CD14-positive monocyte (primary cell): ENCODE measurements at regions not wholly inside any gene's neighbourhood (a gene's known extent, or its start where the extent isn't known, plus 50 kb on each side); places are given as distances from the start of the nearest gene placed in this dataset.

Experiments used
- DNase-seq, 3 donors: peaks; one replicate each; pipeline ENCODE4 v3.0.0-alpha.2; 2011 to 2022
- H2AFZ ChIP-seq: 2 replicates; pipeline ENCODE4 v1.6.0; 2012; ENCODE audit warnings: mild to moderate bottlenecking, low read depth, low read length, inconsistent platforms; ENCODE audit not compliant: insufficient read depth, poor library complexity, severe bottlenecking
- H3K27ac ChIP-seq, 2 donors: 1 replicate in 1 of 2; 2 replicates in 1 of 2; pipeline ENCODE4 v1.5.1; 2012 to 2013; ENCODE audit warnings: low read length in 2 of 2, control low read depth in 1 of 2, inconsistent platforms in 1 of 2, low read depth in 1 of 2, mild to moderate bottlenecking in 1 of 2
- H3K27me3 ChIP-seq, 2 donors: one replicate each; pipeline versions ENCODE4 v1.6.0 to v1.6.1; 2011 to 2013; ENCODE audit warnings: low read length in 2 of 2; ENCODE audit not compliant: control insufficient read depth in 2 of 2, insufficient read depth in 2 of 2
- H3K36me3 ChIP-seq, 2 donors: replicated peaks in 1 of 2; 1 replicate in 1 of 2; 2 replicates in 1 of 2; pipeline versions ENCODE4 v1.5.1 to v1.6.1; 2012 to 2013; ENCODE audit warnings: low read length in 2 of 2, control low read depth in 1 of 2, inconsistent platforms in 1 of 2, mild to moderate bottlenecking in 1 of 2; ENCODE audit not compliant: insufficient read depth in 2 of 2, control insufficient read depth in 1 of 2
- H3K4me1 ChIP-seq, 2 donors: 1 replicate in 1 of 2; 2 replicates in 1 of 2; pipeline versions ENCODE4 v1.5.1 to v1.6.1; 2012 to 2013; ENCODE audit warnings: low read length in 2 of 2, control low read depth in 1 of 2, inconsistent platforms in 1 of 2, mild to moderate bottlenecking in 1 of 2, moderate library complexity in 1 of 2; ENCODE audit not compliant: insufficient read depth in 2 of 2, control insufficient read depth in 1 of 2
- H3K4me2 ChIP-seq: replicated peaks from 2 replicates; pipeline ENCODE3; 2012; ENCODE audit warnings: low read length, moderate library complexity, mild to moderate bottlenecking; ENCODE audit not compliant: poor library complexity, severe bottlenecking; ENCODE audit errors: extremely low read depth
- H3K4me3 ChIP-seq, 3 experiments: fragments of 200-600 bp in 1 of 3; sonication (generic) in 1 of 3; replicated peaks in 1 of 3; 1 replicate in 2 of 3; 2 replicates in 1 of 3; pipeline ENCODE4 v1.5.1; 2011 to 2013; ENCODE audit warnings: low read length in 3 of 3, mild to moderate bottlenecking in 3 of 3, control low read depth in 2 of 3, low read depth in 2 of 3, inconsistent platforms in 1 of 3, moderate library complexity in 1 of 3
- H3K79me2 ChIP-seq: 2 replicates; pipeline ENCODE4 v1.6.0; 2012; ENCODE audit warnings: mild to moderate bottlenecking, control low read depth, inconsistent platforms, low read length, moderate library complexity; ENCODE audit not compliant: insufficient read depth
- H3K9ac ChIP-seq: 2 replicates; pipeline ENCODE4 v1.6.0; 2017; ENCODE audit warnings: low read length, mild to moderate bottlenecking; ENCODE audit not compliant: insufficient read depth, poor library complexity, severe bottlenecking
- H3K9me3 ChIP-seq, 2 donors: replicated peaks in 1 of 2; 1 replicate in 1 of 2; 2 replicates in 1 of 2; pipeline versions ENCODE4 v1.5.1 to v1.6.1; 2012 to 2013; ENCODE audit warnings: low read length in 2 of 2, control low read depth in 1 of 2; ENCODE audit not compliant: control insufficient read depth in 1 of 2, insufficient read depth in 1 of 2
- H4K20me1 ChIP-seq: 2 replicates; pipeline ENCODE4 v1.6.0; 2012; ENCODE audit warnings: mild to moderate bottlenecking, low read length, control low read depth, moderate library complexity; ENCODE audit not compliant: insufficient read depth
- H3K27ac Mint-ChIP-seq, 7 donors: one replicate each; pipeline ENCODE4 v1.8.0; 2020; ENCODE audit warnings: mild to moderate bottlenecking in 7 of 7, mixed read lengths in 7 of 7, moderate library complexity in 6 of 7, inconsistent platforms in 2 of 7
- H3K27me3 Mint-ChIP-seq, 3 donors: one replicate each; pipeline ENCODE4 v1.8.0; 2021 to 2022; ENCODE audit warnings: low read depth in 3 of 3, mild to moderate bottlenecking in 3 of 3, mixed read lengths in 3 of 3, moderate library complexity in 3 of 3, inconsistent platforms in 1 of 3
- H3K36me3 Mint-ChIP-seq, 2 donors: one replicate each; pipeline ENCODE4 v1.8.0; 2020; ENCODE audit warnings: mixed read lengths in 2 of 2, inconsistent platforms in 1 of 2, mild to moderate bottlenecking in 1 of 2
- H3K4me1 Mint-ChIP-seq: one replicate; pipeline ENCODE4 v1.8.0; 2020; ENCODE audit warnings: mild to moderate bottlenecking, mixed read lengths
- H3K4me3 Mint-ChIP-seq, 2 donors: one replicate each; pipeline ENCODE4 v1.8.0; 2020; ENCODE audit warnings: mild to moderate bottlenecking in 2 of 2, mixed read lengths in 2 of 2, moderate library complexity in 1 of 2
- H3K9me3 Mint-ChIP-seq, 7 donors: one replicate each; pipeline ENCODE4 v1.8.0; 2020 to 2022; ENCODE audit warnings: mixed read lengths in 7 of 7, mild to moderate bottlenecking in 6 of 7, moderate library complexity in 6 of 7, inconsistent platforms in 2 of 7
- CTCF ChIP-seq: fragments of 200-600 bp; IDR thresholded peaks from one replicate; pipeline ENCODE4 v1.8.0; 2022; ENCODE audit warnings: antibody characterized with exemption, mild to moderate bottlenecking
- WGBS: methylation state at CpG from one replicate; pipeline ENCODE4 v1.1.5; 2013; ENCODE audit warnings: missing lambda C conversion rate; ENCODE audit not compliant: insufficient coverage; 5-methylcytosine and 5-hydroxymethylcytosine counted together
- intact Hi-C, 2 donors: fragments of 100-400 bp; cut with micrococcal nuclease; formaldehyde crosslinking; loops; one replicate each; pipeline versions ENCODE4 v1.15.0 to v1.15.1; 2023

- Mint-ChIP-seq H3K27me3 (peaks cover 0 to 3% (median 3%) of the 10 kb centered on the region in 3 donors), H3K4me3 (no peak overlapping the region), H3K4me1 (no peaks in the 10 kb centered on the region), H3K9me3 (peaks cover 30 to 77% (median 53%) of the 10 kb centered on the region in 7 donors), H3K36me3 (no peaks in the 10 kb centered on the region), H3K27ac (no peak overlapping the region)
- no peaks in the 10 kb centered on the region for H3K27me3 ChIP-seq
- no peak overlapping the region for H3K9ac ChIP-seq
- no peaks in the 10 kb centered on the region for H3K4me1 ChIP-seq
- no peaks in the 10 kb centered on the region for H3K36me3 ChIP-seq
- H2AFZ ChIP-seq: no peak overlapping the region
- H4K20me1 ChIP-seq: no peaks in the 10 kb centered on the region
- H3K4me3 ChIP-seq: no peak overlapping the region
- no peak for DNase-seq
- no peak overlapping the region for H3K27ac ChIP-seq
- WGBS: 85% methylated on average over 11 of the region's 11 CpGs
- no peak overlapping the region for H3K4me2 ChIP-seq
- intact Hi-C loops: no loop called here
- peaks cover 78 to 94% of the 10 kb centered on the region in 2 donors for H3K9me3 ChIP-seq
- no peak for TF ChIP-seq CTCF
- no peaks in the 10 kb centered on the region for H3K79me2 ChIP-seq
These were observed 128.7 kb downstream of the TUBA3C start for GRCh38 chr13:19052931-19053330.

- WGBS: 89% methylated on average over 4 of the region's 6 CpGs
These were observed 129.4 kb downstream of the TUBA3C start for GRCh38 chr13:19052180-19052579.

More at GRCh38 chr13:19052180-19052579, 129.4 kb downstream of the TUBA3C start:
- Histone ChIP-seq H4K20me1 (no peaks in the 10 kb centered on the region), H3K4me2 (no peak overlapping the region), H3K79me2 (no peaks in the 10 kb centered on the region), H3K9ac (no peak overlapping the region), H3K4me3 (no peak overlapping the region), H3K4me1 (no peaks in the 10 kb centered on the region), H3K9me3 (peaks cover 81 to 95% of the 10 kb centered on the region in 2 donors), H3K27me3 (no peaks in the 10 kb centered on the region), H2AFZ (no peak overlapping the region), H3K36me3 (no peaks in the 10 kb centered on the region), H3K27ac (no peak overlapping the region)
- no peak for DNase-seq
- no peak overlapping the region for H3K27ac Mint-ChIP-seq
- no peak overlapping the region for H3K4me3 Mint-ChIP-seq
- H3K4me1 Mint-ChIP-seq: no peaks in the 10 kb centered on the region
- H3K9me3 Mint-ChIP-seq: peaks cover 25 to 72% (median 48%) of the 10 kb centered on the region in 7 donors
- H3K27me3 Mint-ChIP-seq: peaks cover 0 to 3% (median 3%) of the 10 kb centered on the region in 3 donors
- TF ChIP-seq CTCF: no peak
- no peaks in the 10 kb centered on the region for H3K36me3 Mint-ChIP-seq
- intact Hi-C loops: no loop called here
